Mesenchymal stem cell (in vitro differentiated cells and primary cell): ENCODE measurements at regions not wholly inside any gene's neighbourhood (a gene's known extent, or its start where the extent isn't known, plus 50 kb on each side); places are given as distances from the start of the nearest gene placed in this dataset.

Source experiments
- DNase-seq: peaks from one replicate; pipeline ENCODE4 v3.0.0-alpha.2; 2013
- H2AFZ ChIP-seq: one replicate; pipeline ENCODE4 v1.6.1; 2013; ENCODE audit warnings: low read depth, mild to moderate bottlenecking, control low read depth, inconsistent platforms, low read length, moderate library complexity
- H2AK5ac ChIP-seq: 2 replicates; pipeline ENCODE4 v1.6.1; 2013; ENCODE audit warnings: low read length, moderate library complexity, mild to moderate bottlenecking, inconsistent platforms; ENCODE audit not compliant: severe bottlenecking
- H2BK120ac ChIP-seq: one replicate; pipeline ENCODE4 v1.6.1; 2013; ENCODE audit warnings: low read depth, mild to moderate bottlenecking, inconsistent platforms, low read length, moderate library complexity
- H2BK12ac ChIP-seq, 2 experiments: one replicate each; pipeline ENCODE4 v1.6.1; 2013; ENCODE audit warnings: inconsistent platforms in 2 of 2, low read length in 2 of 2, mild to moderate bottlenecking in 2 of 2, moderate library complexity in 2 of 2, control low read depth in 1 of 2
- H2BK15ac ChIP-seq: one replicate; pipeline ENCODE4 v1.6.1; 2013; ENCODE audit warnings: mild to moderate bottlenecking, low read depth, inconsistent platforms; ENCODE audit not compliant: poor library complexity, severe bottlenecking
- H2BK5ac ChIP-seq: 2 replicates; pipeline ENCODE4 v1.6.1; 2013; ENCODE audit warnings: low read depth, mild to moderate bottlenecking, low read length, control low read depth, inconsistent platforms; ENCODE audit not compliant: poor library complexity, severe bottlenecking
- H3K14ac ChIP-seq, 2 experiments: one replicate each; pipeline ENCODE4 v1.6.1; 2013; ENCODE audit warnings: inconsistent platforms in 2 of 2, low read length in 2 of 2, control low read depth in 1 of 2, mild to moderate bottlenecking in 1 of 2, moderate library complexity in 1 of 2
- H3K18ac ChIP-seq, 2 experiments: one replicate each; pipeline ENCODE4 v1.6.1; 2013; ENCODE audit warnings: inconsistent platforms in 2 of 2, low read length in 2 of 2, control low read depth in 1 of 2, low read depth in 1 of 2, mild to moderate bottlenecking in 1 of 2
- H3K23ac ChIP-seq, 2 experiments: one replicate each; pipeline ENCODE4 v1.6.1; 2013; ENCODE audit warnings: inconsistent platforms in 2 of 2, low read length in 2 of 2, mild to moderate bottlenecking in 2 of 2, moderate library complexity in 2 of 2, control low read depth in 1 of 2
- H3K27ac ChIP-seq: 2 replicates; pipeline ENCODE4 v1.5.1; 2013; ENCODE audit warnings: mild to moderate bottlenecking, moderate library complexity, low read length, control low read depth, inconsistent platforms; ENCODE audit not compliant: poor library complexity, severe bottlenecking
- H3K27me3 ChIP-seq, 2 experiments: 2 replicates each; pipeline versions ENCODE4 v1.6.1 to v1.7.0; 2013; ENCODE audit warnings: low read length in 2 of 2, mild to moderate bottlenecking in 2 of 2, moderate library complexity in 2 of 2, control low read depth in 1 of 2, inconsistent platforms in 1 of 2; ENCODE audit not compliant: control insufficient read depth in 1 of 2, insufficient read depth in 1 of 2
- H3K36me3 ChIP-seq, 2 experiments: 2 replicates each; pipeline versions ENCODE4 v1.6.1 to v1.7.0; 2013; ENCODE audit warnings: low read length in 2 of 2, control low read depth in 1 of 2, inconsistent platforms in 1 of 2, low read depth in 1 of 2, mild to moderate bottlenecking in 1 of 2; ENCODE audit not compliant: insufficient read depth in 2 of 2, control insufficient read depth in 1 of 2
- H3K4ac ChIP-seq, 2 experiments: one replicate each; pipeline ENCODE4 v1.6.1; 2013; ENCODE audit warnings: inconsistent platforms in 2 of 2, low read length in 2 of 2, mild to moderate bottlenecking in 2 of 2, moderate library complexity in 2 of 2, control low read depth in 1 of 2, low read depth in 1 of 2
- H3K4me1 ChIP-seq: 2 replicates; pipeline ENCODE4 v1.6.1; 2013; ENCODE audit warnings: low read depth, low read length, control low read depth; ENCODE audit not compliant: control insufficient read depth, insufficient read depth
- H3K4me2 ChIP-seq: 2 replicates; pipeline ENCODE4 v1.6.1; 2013; ENCODE audit warnings: low read length, mild to moderate bottlenecking, inconsistent platforms; ENCODE audit not compliant: poor library complexity, severe bottlenecking
- H3K4me3 ChIP-seq, 2 experiments: 2 replicates each; pipeline versions ENCODE4 v1.5.1 to v1.7.0; 2013; ENCODE audit warnings: low read length in 2 of 2, mild to moderate bottlenecking in 2 of 2, control low read depth in 1 of 2, low read depth in 1 of 2; ENCODE audit not compliant: insufficient read depth in 1 of 2
- H3K79me1 ChIP-seq: replicated peaks from 2 replicates; pipeline ENCODE4 v1.6.1; 2013; ENCODE audit warnings: mild to moderate bottlenecking, control low read depth, low read length, inconsistent platforms; ENCODE audit not compliant: poor library complexity, severe bottlenecking
- H3K9ac ChIP-seq: 2 replicates; pipeline ENCODE4 v1.7.0; 2013; ENCODE audit warnings: mild to moderate bottlenecking, low read length, moderate library complexity
- H3K9me3 ChIP-seq: 2 replicates; pipeline ENCODE4 v1.7.0; 2013; ENCODE audit warnings: mild to moderate bottlenecking, low read length; ENCODE audit not compliant: control insufficient read depth
- H4K8ac ChIP-seq: one replicate; pipeline ENCODE4 v1.6.1; 2013; ENCODE audit warnings: inconsistent platforms, mild to moderate bottlenecking, low read length, moderate library complexity
- H4K91ac ChIP-seq: one replicate; pipeline ENCODE4 v1.6.1; 2013; ENCODE audit warnings: mild to moderate bottlenecking, low read length, inconsistent platforms
- WGBS: methylation state at CpG from one replicate; pipeline ENCODE4 v1.1.7; 2013; ENCODE audit warnings: mixed read lengths; 5-methylcytosine and 5-hydroxymethylcytosine counted together

- no peak for DNase-seq
- H2BK5ac ChIP-seq: no peak overlapping the region
- no peak overlapping the region for H2BK12ac ChIP-seq
- H3K9me3 ChIP-seq: no peaks in the 10 kb centered on the region
- no peak overlapping the region for H2AFZ ChIP-seq
- no peak overlapping the region for H3K14ac ChIP-seq
- H2BK15ac ChIP-seq: no peak overlapping the region
- no peak overlapping the region for H3K4ac ChIP-seq
- no peaks in the 10 kb centered on the region for H3K36me3 ChIP-seq
- 84% methylated on average over 2 of the region's 2 CpGs for WGBS
- H3K23ac ChIP-seq: no peak overlapping the region
- no peak overlapping the region for H4K91ac ChIP-seq
- H3K27ac ChIP-seq: no peak overlapping the region
- H3K4me3 ChIP-seq: no peak overlapping the region
- no peak overlapping the region for H3K18ac ChIP-seq
- H3K79me1 ChIP-seq: no peaks in the 10 kb centered on the region
- H3K4me1 ChIP-seq: no peaks in the 10 kb centered on the region
- no peak overlapping the region for H2BK120ac ChIP-seq
- H4K8ac ChIP-seq: no peak overlapping the region
- H2AK5ac ChIP-seq: no peak overlapping the region
- no peak overlapping the region for H3K4me2 ChIP-seq
- no peaks in the 10 kb centered on the region for H3K27me3 ChIP-seq
- no peak overlapping the region for H3K9ac ChIP-seq
These were observed 413.2 kb downstream of the MZT1 start for GRCh38 chr13:72314210-72314609.

- Histone ChIP-seq H3K36me3 (no peaks in the 10 kb centered on the region), H2BK120ac (peak overlapping the region; percentile 5), H3K4me3 (no peak overlapping the region), H2AK5ac (no peak overlapping the region), H4K8ac (no peak overlapping the region), H2BK12ac (no peak overlapping the region), H3K27ac (no peak overlapping the region), H3K9ac (no peak overlapping the region), H3K4ac (no peak overlapping the region), H3K4me2 (no peak overlapping the region), H2BK5ac (no peak overlapping the region), H3K27me3 (no peaks in the 10 kb centered on the region), H2BK15ac (no peak overlapping the region), H3K4me1 (no peaks in the 10 kb centered on the region), H4K91ac (no peak overlapping the region), H3K14ac (no peak overlapping the region), H3K9me3 (no peaks in the 10 kb centered on the region), H3K23ac (no peak overlapping the region), H3K18ac (no peak overlapping the region), H2AFZ (no peak overlapping the region), H3K79me1 (no peaks in the 10 kb centered on the region)
- no peak for DNase-seq
- 93% methylated on average over 7 of the region's 7 CpGs for WGBS
These were observed 413.9 kb downstream of the MZT1 start for GRCh38 chr13:72313546-72313945.

GRCh38 chr13:72303941-72304746 is 423.3 kb downstream of the MZT1 start:
- no peaks in the 10 kb centered on the region for H3K79me1 ChIP-seq
- H3K4me1 ChIP-seq: no peaks in the 10 kb centered on the region
- H2BK120ac ChIP-seq: no peak overlapping the region
- no peak overlapping the region for H3K4me3 ChIP-seq
- 89% methylated on average over 7 of the region's 7 CpGs for WGBS
- H2BK5ac ChIP-seq: no peak overlapping the region
- no peak overlapping the region for H3K9ac ChIP-seq
- no peaks in the 10 kb centered on the region for H3K36me3 ChIP-seq
- no peak overlapping the region for H2BK12ac ChIP-seq
- no peak overlapping the region for H3K14ac ChIP-seq
- no peak overlapping the region for H3K4me2 ChIP-seq
- H2BK15ac ChIP-seq: no peak overlapping the region
- H3K18ac ChIP-seq: no peak overlapping the region
- no peak for DNase-seq
- no peak overlapping the region for H4K8ac ChIP-seq
- H2AFZ ChIP-seq: no peak overlapping the region
- H3K4ac ChIP-seq: no peak overlapping the region
- H3K27me3 ChIP-seq: no peaks in the 10 kb centered on the region
- no peak overlapping the region for H3K27ac ChIP-seq
- H3K23ac ChIP-seq: no peak overlapping the region
- H2AK5ac ChIP-seq: no peak overlapping the region
- no peak overlapping the region for H4K91ac ChIP-seq
- no peaks in the 10 kb centered on the region for H3K9me3 ChIP-seq

DNA sequence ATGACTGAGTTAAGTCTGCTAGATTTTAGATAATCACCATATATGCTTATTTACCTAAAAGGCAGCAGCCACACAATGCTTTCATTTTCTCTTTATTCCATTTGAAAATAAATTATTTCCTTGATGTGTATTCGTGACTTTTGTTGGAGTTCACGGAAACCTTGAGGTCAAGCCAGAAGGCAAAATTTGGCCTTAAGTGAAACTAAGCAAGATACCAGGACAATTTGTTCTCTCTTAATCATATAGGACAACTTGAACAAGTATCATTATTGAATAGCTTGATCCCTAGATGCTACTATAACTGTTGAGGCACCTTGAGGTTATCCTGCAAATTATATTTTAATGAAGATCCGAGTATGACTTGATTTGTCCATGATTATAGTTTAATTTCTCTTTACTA is 429.2 kb upstream of the DACH1 start:
- Histone ChIP-seq H2AFZ (no peak overlapping the region), H3K4me2 (no peak overlapping the region), H4K91ac (no peak overlapping the region), H4K8ac (no peak overlapping the region), H3K9me3 (no peaks in the 10 kb centered on the region), H2BK12ac (no peak overlapping the region), H3K23ac (no peak overlapping the region), H3K27me3 (no peaks in the 10 kb centered on the region), H2BK15ac (no peak overlapping the region), H3K79me1 (no peaks in the 10 kb centered on the region), H2BK120ac (no peak overlapping the region), H3K27ac (no peak overlapping the region), H3K14ac (no peak overlapping the region), H3K9ac (no peak overlapping the region), H3K4me1 (no peaks in the 10 kb centered on the region), H3K36me3 (no peaks in the 10 kb centered on the region), H3K18ac (no peak overlapping the region), H2AK5ac (no peak overlapping the region), H3K4ac (no peak overlapping the region), H2BK5ac (no peak overlapping the region), H3K4me3 (no peak overlapping the region)
- no peak for DNase-seq
- 90% methylated on average over 2 of the region's 3 CpGs for WGBS
